Effector memory CD4-positive, alpha-beta T cell (primary cell): ENCODE measurements at regions not wholly inside any gene's neighbourhood (a gene's known extent, or its start where the extent isn't known, plus 50 kb on each side); places are given as distances from the start of the nearest gene placed in this dataset.

ENCODE experiments used
- DNase-seq, 3 donors: peaks; one replicate each; pipeline ENCODE4 v3.0.0-alpha.2; 2020
- H3K27ac ChIP-seq: 2 replicates; pipeline ENCODE4 v1.7.0; 2013; ENCODE audit warnings: mild to moderate bottlenecking, low read length, moderate library complexity; ENCODE audit not compliant: insufficient read depth, poor library complexity, severe bottlenecking
- H3K27me3 ChIP-seq: replicated peaks from 2 replicates; pipeline ENCODE4 v1.7.0; 2013; ENCODE audit warnings: mild to moderate bottlenecking, low read length; ENCODE audit not compliant: insufficient read depth, control insufficient read depth, poor library complexity, severe bottlenecking
- H3K36me3 ChIP-seq: 2 replicates; pipeline ENCODE4 v1.7.0; 2013; ENCODE audit warnings: mild to moderate bottlenecking, low read length, moderate library complexity; ENCODE audit not compliant: control insufficient read depth, insufficient read depth
- H3K4me1 ChIP-seq: 2 replicates; pipeline ENCODE4 v1.7.0; 2013; ENCODE audit warnings: low read length, mild to moderate bottlenecking; ENCODE audit not compliant: control insufficient read depth, insufficient read depth, poor library complexity, severe bottlenecking
- H3K4me3 ChIP-seq: 2 replicates; pipeline ENCODE4 v1.7.0; 2013; ENCODE audit warnings: low read length, low read depth, mild to moderate bottlenecking; ENCODE audit not compliant: insufficient read depth, poor library complexity, severe bottlenecking
- H3K9me3 ChIP-seq: 2 replicates; pipeline ENCODE4 v1.7.0; 2013; ENCODE audit warnings: mild to moderate bottlenecking, low read length, moderate library complexity; ENCODE audit not compliant: control insufficient read depth

DNA sequence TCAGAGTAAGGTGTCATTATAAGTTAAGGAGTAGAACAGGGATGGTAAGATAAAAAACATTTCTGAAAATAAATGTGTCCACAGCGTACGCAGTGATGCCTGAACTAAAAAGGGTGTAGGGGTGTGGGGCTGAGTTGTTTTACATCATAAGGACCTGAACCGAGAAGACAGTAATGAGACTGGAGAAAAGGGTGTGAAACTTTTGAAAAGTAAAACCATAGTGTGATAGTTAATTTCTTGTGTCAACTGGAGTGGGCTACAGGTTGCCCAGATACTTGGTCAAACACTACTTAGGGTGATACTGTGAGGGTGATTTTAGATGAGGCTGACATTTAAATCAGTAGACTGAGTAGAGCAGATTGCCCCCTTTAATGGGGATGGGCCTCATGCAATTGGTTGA is 169.0 kb upstream of the PRPS1L1 start:
- Histone ChIP-seq H3K36me3 (no peaks in the 10 kb centered on the region), H3K27me3 (no peaks in the 10 kb centered on the region), H3K9me3 (no peaks in the 10 kb centered on the region), H3K27ac (no peak overlapping the region), H3K4me1 (no peaks in the 10 kb centered on the region), H3K4me3 (no peak overlapping the region)
- no peak for DNase-seq

DNA sequence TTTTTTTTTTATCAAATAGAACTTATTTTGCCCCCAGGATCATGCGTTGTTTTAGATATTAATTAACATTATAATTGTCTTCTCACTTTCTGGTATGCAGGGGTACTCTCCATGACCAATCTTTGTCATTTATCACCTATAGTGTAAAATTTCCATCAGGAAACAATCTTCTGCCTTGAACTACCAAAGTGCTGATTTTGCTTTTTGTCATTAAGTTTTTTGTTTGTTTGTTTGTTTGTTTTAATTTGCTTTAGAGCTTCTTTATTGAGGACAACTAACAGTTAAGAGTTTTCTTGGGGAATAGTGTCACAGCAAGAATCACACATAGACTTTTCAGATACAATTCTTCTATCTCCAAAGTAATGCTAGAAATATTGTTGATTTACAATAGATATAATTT is 171.2 kb upstream of the PRPS1L1 start:
- DNase-seq, result no peak
- Histone ChIP-seq H3K36me3 (no peaks in the 10 kb centered on the region), H3K4me3 (no peak overlapping the region), H3K27ac (no peak overlapping the region), H3K9me3 (no peaks in the 10 kb centered on the region), H3K27me3 (no peaks in the 10 kb centered on the region), H3K4me1 (no peaks in the 10 kb centered on the region)

DNA sequence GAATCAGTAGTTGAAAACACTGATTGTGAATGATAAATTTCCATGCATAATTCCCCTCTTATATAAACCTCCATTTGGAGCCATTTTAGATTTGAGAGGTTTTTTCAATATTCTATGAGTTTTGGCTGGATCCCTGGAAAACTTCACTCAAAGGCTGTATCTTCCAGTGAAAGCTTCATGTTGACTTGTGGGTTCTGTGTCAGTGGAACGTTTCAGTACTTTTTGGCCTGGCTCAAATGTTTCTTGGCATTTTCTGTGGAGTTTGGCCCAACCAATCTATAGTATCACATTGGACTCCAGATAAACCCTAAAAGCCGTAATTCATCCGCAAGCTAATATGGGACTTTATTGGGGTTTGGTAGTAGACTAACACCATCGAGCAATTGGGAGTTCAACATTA is 172.6 kb upstream of the PRPS1L1 start:
- no peaks in the 10 kb centered on the region for H3K36me3 ChIP-seq
- H3K9me3 ChIP-seq, result no peaks in the 10 kb centered on the region
- H3K4me3 ChIP-seq, result no peak overlapping the region
- no peak overlapping the region for H3K27ac ChIP-seq
- DNase-seq, result no peak
- no peaks in the 10 kb centered on the region for H3K27me3 ChIP-seq
- H3K4me1 ChIP-seq, result no peaks in the 10 kb centered on the region

DNA sequence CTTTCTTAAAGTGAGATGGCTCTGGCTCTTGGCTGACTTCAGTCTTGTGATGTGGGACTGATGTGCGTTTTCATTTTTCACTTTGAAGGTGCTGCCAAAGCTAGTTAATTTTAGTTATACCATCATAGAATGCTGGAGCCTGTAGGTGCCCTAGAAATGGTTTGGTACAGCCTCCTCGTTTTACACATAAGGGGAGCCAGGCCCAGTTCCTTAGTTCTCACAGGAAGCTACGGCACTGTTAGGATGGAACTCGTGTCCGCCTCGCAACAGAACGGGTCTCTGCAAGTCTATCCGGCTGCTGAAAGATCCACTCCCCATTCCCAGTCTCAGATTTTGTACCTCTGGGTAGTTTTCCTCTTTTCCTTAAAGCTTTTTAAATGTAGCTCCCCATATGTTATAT is 173.2 kb upstream of the PRPS1L1 start:
- H3K4me3 ChIP-seq, result no peak overlapping the region
- no peaks in the 10 kb centered on the region for H3K4me1 ChIP-seq
- H3K27me3 ChIP-seq, result no peaks in the 10 kb centered on the region
- no peaks in the 10 kb centered on the region for H3K36me3 ChIP-seq
- H3K9me3 ChIP-seq, result no peaks in the 10 kb centered on the region
- no peak for DNase-seq
- no peak overlapping the region for H3K27ac ChIP-seq

DNA sequence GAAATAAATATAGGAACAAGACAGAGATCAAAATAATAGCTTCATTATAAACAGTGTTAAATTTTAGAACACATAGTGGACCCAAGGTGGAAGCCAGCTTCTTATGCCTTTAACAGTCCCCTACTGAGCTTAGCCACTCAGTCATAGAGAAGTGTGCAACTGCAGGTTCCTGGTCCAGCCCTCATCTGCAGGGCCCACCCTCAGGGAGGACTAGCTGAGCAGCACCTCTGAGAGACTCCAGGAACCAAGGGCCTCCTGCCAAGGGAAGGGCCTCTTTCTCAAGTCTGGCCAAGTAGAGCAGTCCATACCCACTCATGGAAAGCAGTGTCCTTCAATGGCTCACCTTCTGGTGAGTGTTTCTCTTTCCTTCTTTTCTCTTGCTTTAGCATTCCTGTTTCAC is 173.7 kb upstream of the PRPS1L1 start:
- DNase-seq, result no peak

DNA sequence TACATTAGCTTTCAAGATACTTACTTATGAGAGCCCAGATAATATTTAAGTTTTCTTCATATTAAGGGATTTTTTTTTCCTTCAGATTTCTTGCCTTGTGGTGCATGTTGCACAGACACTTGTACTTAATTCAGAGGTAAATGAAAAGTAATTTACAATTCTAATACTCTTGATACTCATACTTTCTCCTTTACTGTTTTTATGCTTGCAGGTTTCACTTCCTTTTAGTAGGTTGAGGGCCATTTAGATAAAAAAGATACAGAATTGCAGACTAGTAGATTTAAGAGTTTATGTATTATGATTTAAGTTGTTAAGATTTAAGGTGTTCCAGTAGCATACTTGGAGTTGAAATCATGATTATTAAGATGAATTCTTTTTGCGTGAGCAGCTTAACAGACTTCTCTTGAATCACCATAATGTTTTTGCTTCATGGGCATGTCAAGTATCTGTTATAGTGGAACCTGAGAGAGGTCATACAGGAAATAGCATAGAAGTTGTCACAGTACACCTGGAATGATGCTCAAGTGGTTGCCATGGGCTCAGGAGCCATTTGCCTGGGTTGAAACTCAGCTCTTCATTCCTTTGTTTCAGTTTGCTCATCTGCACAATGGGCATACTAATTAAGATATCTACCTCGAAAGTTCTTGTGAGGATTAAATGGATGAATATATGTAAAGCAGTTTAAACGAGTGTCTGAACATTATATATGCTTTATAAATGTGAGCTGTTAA is 174.8 kb upstream of the PRPS1L1 start:
- DNase-seq, result no peak

More for the DNA sequence above, 173.7 kb upstream of the PRPS1L1 start:
- Histone ChIP-seq H3K9me3 (no peaks in the 10 kb centered on the region), H3K4me3 (no peak overlapping the region), H3K27ac (no peak overlapping the region), H3K36me3 (no peaks in the 10 kb centered on the region), H3K4me1 (no peaks in the 10 kb centered on the region), H3K27me3 (no peaks in the 10 kb centered on the region)

DNA sequence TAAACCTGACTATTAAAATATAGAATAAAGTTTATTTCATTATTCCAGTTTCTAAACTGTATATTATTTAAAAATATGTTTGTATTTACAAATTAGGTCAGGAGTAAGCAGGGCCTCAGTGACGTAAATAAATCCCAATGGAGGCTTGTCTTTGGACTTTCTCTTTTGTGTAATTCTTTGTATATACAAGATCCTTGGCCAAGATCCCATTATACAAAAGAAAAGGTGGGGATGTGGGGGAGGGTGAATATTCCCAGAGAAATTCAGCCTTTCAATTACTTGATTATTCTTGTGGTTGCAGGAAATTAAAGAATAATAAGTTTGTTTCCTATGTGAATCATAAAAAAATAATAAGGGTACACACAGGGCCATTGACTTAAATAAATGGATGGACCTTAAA is 178.7 kb upstream of the PRPS1L1 start:
- no peak overlapping the region for H3K27ac ChIP-seq

More for the DNA sequence above, 174.8 kb upstream of the PRPS1L1 start:
- Histone ChIP-seq H3K4me1 (no peaks in the 10 kb centered on the region), H3K9me3 (no peaks in the 10 kb centered on the region), H3K27me3 (no peaks in the 10 kb centered on the region), H3K36me3 (no peaks in the 10 kb centered on the region), H3K27ac (no peak overlapping the region), H3K4me3 (no peak overlapping the region)

DNA sequence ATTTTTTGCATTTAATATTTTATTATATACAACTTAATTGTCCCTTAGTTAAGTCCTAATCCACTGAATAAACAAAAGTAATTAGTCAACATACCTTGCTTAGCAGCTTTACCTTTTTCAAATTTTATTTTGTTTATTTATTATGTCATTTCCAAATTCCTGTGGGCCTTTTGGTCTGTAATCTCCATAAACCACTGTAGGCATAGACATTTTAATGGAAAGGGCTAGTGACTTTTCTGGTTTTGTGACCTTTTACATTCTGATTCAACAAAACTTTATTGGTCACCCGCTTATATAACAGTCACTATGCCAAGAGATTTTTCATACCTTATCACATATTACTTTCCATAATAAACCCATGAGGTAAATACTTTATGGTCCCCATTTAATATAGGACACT is 181.3 kb upstream of the PRPS1L1 start:
- Histone ChIP-seq H3K36me3 (no peaks in the 10 kb centered on the region), H3K27ac (no peak overlapping the region), H3K4me1 (no peaks in the 10 kb centered on the region), H3K27me3 (no peaks in the 10 kb centered on the region), H3K4me3 (no peak overlapping the region), H3K9me3 (no peaks in the 10 kb centered on the region)
- DNase-seq, result no peak

More for the DNA sequence above, 178.7 kb upstream of the PRPS1L1 start:
- no peak overlapping the region for H3K4me3 ChIP-seq
- no peaks in the 10 kb centered on the region for H3K36me3 ChIP-seq
- no peak for DNase-seq
- H3K27me3 ChIP-seq, result no peaks in the 10 kb centered on the region
- H3K4me1 ChIP-seq, result no peaks in the 10 kb centered on the region
- no peaks in the 10 kb centered on the region for H3K9me3 ChIP-seq

DNA sequence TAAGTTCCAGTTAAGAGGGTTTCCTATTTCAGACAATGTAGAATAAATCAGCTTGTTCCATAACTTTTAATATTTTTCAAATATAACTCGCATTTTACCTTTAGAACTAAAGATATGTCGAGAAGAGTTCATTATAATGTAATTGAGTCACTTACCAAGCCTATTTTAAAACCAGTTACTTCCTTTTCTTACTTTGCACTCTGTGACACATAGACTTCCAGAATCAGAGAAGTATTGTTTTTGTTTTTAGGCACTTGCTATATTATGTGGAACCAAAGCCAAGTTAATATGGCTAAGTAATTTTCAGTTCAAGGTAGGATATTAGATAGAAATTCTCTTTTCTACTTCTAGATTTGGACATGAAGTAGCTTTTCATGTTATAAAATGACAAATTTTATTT is 182.7 kb upstream of the PRPS1L1 start:
- H3K27me3 ChIP-seq, result no peaks in the 10 kb centered on the region
- no peaks in the 10 kb centered on the region for H3K9me3 ChIP-seq
- H3K36me3 ChIP-seq, result no peaks in the 10 kb centered on the region
- no peak for DNase-seq
- H3K4me3 ChIP-seq, result no peak overlapping the region
- no peak overlapping the region for H3K27ac ChIP-seq
- no peaks in the 10 kb centered on the region for H3K4me1 ChIP-seq

DNA sequence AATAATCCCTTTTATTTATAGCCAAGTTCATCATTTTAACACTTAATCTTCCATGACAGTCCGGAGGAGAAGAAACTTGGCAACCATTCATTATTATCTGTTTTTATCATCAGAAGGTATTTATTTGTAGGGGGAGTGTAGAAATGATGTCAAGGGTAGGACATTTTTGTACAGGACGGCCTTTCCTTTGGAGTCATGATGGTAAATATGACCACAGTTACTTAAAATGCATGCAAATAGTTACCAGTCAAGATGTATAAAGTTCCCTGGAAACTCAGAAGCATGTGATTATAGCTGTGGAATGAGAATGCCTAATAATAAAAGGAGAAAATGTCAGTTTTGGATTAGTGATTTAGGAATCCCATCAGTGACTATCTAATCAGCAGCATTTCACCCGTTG is 183.1 kb upstream of the PRPS1L1 start:
- Histone ChIP-seq H3K27ac (no peak overlapping the region), H3K36me3 (no peaks in the 10 kb centered on the region), H3K9me3 (no peaks in the 10 kb centered on the region), H3K4me3 (no peak overlapping the region), H3K4me1 (no peaks in the 10 kb centered on the region), H3K27me3 (no peaks in the 10 kb centered on the region)
- no peak for DNase-seq
